ENCODE measurements at regions not wholly inside any gene's neighbourhood (a gene's known extent, or its start where the extent isn't known, plus 50 kb on each side); places are given as distances from the start of the nearest gene placed in this dataset.

DNA sequence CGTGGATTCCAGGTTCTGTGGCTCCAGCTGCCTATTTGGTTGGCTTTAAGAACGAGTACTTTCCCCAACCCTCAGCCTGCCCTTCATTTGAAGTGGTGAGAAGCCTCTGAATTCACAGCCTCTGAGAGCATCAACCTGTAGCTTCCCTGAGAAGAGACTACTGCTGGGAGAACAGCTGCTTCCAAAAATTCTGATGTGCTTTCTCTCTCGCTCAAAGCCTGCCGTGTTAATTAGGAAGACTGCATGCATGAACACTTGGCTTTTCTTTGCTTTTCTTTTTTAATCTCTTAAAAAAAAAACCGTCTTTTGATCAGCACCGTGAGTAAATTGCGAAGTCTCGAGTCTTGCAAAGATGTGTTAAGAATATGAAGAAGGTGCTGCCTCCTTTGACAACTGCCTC is 153.4 kb upstream of the MAP1B start:
- DNase-seq = peak; percentile 47

- DNase-seq = peak; percentile 65
These were observed 152.9 kb upstream of the MAP1B start for GRCh38 chr5:71954329-71954728.

DNA sequence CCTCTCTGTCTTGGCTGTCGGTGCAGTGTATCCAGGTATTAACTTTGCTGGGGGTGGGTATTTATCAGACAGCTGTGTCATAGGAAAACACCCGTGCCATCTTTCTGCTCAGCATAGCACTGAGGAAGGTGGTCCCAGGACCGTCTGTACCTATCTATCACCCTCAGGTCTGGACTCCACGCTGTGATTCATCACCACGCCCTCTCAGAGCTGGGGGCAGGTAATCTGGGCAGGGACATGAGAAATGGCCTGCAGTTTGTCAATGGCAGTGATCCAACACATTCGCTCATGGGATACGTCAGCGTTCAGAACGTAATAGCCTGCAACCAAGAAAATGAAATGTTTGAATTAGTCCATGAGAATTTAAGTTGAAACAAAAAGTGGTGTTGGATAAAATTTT is 151.6 kb upstream of the MAP1B start:
- DNase-seq = peak; percentile 98

DNA sequence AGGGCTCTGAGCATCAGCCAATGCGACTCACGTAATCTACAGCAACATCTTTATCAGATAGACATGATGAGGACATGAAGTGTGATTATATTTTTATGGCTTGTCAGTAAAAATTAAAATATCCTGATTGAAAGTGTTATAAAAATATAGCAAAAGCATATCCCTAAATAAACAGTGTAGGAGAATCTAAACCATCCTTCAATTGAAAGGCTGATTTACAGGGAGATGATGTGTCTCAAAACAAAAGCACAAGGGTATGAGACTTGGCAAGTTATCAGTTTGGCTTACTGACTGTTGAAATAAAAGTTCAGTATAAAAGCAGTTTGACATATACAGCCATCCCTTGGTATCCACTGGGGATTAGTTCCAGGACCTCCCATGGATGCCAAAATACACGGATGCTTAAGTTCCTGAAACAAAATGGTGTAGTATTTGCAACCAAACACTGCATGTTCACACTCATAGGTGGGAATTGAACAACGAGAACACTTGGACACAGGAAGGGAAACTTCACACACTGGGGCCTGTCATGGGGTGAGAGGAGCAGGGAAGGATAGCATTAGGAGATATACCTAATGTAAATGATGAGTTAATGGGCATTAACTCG is 149.9 kb upstream of the MAP1B start:
- peak; percentile 80 for DNase-seq

DNA sequence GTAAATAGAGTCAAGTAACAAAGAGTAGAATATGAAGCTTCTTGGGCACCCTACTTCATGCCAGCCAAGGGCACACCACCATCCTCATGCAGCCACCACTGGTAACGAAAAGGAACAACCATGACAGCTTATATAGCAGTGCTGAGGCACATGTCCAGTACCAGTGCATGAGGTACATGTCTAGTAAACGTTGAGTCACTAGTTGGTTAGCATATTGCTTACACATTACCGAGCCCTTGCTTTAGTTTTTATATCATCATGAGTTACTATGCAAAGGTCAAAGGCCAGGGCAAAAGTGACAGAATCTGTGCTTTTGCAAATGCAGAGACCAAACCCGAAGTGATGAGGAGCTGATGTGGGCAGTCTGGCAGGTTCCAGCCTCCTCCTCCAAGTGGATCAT is 147.1 kb upstream of the MAP1B start:
- DNase-seq = no peak

GRCh38 chr5:71961786-71962185 is 145.5 kb upstream of the MAP1B start:
- no peak for DNase-seq

- peak; percentile 28 for DNase-seq
These were observed 137.8 kb upstream of the MAP1B start for GRCh38 chr5:71969460-71969859.

DNA sequence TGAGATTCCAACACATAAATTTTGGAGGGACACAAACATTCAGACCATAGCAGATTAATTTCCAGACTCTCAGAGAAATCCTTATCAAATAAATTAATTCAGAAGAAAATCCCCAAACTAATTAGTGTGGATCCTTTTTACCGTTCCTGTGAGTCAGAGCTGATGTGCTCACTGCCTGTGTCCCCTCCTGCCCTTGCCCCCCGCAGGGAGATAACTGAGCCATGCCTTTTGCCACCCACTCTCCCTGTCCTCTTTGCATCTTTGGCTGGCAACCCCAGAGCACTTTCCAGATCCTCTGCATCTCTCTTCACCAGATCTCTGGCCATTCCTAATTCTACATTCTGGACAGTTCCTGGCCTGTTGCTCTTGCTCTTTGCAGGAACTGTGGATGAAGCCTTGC is 135.4 kb upstream of the MAP1B start:
- DNase-seq = no peak

- DNase-seq = no peak
These were observed 134.3 kb upstream of the MAP1B start for GRCh38 chr5:71972777-71973473.

GRCh38 chr5:71973563-71973962 is 133.7 kb upstream of the MAP1B start:
- no peak for DNase-seq

- no peak for DNase-seq
These were observed 133.1 kb upstream of the MAP1B start for GRCh38 chr5:71974165-71974564.

DNA sequence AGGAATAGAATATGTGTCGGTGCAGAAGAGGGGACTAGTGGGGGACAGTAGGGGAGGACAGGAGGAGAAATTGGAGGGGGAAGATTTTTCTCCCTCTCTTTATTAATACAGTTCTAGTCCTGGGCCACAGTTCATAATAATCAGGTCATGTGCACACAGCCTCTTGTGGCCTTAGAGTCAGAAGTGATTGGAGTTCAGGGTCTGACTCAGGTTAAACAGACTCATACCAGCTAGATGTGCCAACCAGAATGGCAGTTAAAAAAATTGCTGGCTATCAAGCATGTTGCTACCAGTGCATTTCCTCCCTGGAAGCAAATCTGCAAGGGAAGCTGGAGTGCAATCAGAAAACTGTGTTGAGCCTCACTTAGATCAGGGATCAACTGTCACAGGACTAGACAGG is 132.7 kb upstream of the MAP1B start:
- peak; percentile 56 for DNase-seq

DNA sequence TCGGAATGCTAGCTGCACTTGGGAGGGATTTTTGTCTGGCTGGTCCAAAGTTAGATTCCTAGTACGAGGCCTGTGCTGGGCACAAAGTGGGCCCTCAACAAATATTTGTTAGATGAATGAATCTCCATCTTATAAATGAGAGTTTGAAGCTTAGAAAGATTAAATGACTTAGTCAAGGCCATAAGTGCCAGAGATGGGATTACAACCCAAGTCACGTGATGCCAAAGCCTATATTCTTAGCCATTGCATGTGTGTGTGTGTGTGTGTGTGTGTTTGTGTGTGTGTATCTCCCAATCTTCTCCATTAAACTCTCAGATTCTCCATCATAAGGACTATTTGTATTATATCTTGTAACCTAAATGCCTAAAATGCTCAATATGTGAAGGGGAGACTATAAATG is 130.8 kb upstream of the MAP1B start:
- DNase-seq = no peak

DNA sequence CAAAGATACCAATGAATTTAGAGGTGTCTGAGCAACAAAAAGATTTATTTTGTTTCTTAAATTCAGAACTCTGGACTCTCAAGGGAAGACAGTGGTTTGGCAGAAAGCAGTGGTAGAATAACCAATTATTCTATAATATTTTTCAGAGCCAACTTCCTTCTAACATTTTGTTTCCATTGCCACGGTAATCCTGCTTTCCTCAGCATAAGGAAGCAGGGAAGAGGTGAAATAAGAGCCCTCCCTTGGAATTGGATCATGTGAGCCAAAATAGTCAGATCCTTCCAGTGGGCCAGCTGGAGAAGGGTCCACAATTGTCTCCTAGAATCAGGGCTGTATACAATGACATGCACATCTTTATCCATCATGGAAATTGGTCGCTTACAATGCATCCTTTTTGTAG is 130.0 kb upstream of the MAP1B start:
- DNase-seq = no peak

- DNase-seq = no peak
These were observed 129.1 kb upstream of the MAP1B start for GRCh38 chr5:71978216-71978615.

DNA sequence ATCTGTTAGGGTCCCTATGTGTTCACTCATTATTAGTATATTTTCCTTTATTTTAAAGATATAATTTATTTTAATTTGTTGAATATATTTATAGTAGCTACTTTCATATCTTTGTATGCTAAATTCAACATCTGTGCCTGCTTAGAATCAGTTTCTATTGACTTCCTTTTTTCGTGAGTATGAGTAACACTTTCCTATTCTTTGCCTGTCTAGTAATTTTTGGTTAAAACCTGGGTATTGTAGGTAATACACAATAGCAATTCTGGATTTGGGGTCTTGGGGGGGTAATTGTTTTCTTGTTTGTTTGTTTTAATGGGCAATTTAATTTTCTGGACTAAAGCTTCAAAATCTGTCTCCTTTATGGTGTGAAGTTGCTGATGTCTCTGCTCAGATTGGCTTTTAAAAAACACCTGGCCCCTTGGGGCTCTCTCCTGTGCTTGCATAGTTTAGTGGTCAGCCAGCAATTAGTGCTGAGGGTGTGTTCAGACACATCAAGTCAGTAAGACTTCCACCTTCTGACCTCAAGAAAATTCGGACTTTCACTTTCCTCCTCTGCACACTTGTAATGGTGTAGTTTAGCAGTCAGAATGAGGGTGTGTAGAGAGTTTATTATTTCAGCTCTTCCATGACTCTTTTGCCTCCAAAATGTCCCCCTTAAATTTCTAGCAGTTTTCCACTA is 124.4 kb upstream of the MAP1B start:
- DNase-seq = no peak

DNA sequence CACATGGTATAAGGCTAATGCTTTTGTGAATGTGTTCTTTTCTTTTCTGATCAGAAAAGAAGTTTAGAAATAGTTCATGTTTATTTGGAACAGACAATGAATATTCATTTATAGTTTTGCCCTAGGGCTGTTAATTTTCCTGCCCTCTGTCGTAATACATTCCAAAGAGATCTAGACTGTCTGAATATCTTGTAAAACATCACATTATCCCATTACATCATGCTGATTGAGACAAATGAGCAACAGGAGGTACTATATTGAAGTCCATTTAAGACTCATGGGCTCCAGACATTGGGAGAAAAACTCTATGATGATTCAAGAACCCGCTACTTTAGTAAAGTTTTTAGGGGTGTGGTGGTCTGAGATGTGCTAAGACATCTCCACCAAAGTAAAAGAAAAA is 121.2 kb upstream of the MAP1B start:
- DNase-seq = no peak

- DNase-seq = no peak
These were observed 118.5 kb upstream of the MAP1B start for GRCh38 chr5:71988808-71989207.

DNA sequence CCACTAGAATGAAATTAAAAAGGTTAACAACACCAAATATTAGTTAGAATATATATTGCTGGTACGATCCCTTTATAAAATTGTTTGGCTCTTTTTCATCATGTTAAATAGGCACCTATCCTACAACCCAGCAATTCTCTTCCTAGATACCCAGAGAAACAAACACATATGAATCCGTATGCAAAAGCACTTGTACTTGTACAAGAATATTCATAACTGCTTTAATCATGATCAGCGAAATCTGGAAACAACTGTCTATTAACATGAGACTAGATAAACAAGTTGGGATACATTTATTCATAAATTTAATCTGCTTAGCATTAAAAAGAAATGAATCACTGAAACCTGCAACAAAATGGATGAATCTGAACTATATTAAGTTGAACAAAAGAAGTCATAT is 113.7 kb upstream of the MAP1B start:
- no peak for DNase-seq

DNA sequence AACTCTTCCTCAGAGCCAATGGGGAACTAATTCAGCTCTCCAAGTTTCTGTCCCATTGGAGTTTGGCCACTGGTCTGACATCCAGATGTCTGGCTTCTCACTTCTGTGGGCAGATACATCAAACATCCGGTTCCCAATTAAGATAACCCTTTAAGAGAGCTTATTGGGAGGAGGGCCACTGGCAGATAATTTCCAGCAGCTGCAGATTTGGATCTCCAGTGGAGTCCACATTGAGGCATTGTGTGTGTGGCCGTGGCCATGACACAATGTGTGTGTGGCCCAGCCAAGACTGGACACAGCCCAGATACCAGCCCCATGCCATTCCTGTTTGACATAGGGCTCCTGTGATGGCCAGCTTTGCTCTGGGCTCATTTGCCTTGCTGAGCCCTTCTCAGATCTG is 110.5 kb upstream of the MAP1B start:
- no peak for DNase-seq

GRCh38 chr5:71998746-71999145 is 108.5 kb upstream of the MAP1B start:
- no peak for DNase-seq

- no peak for DNase-seq
These were observed 106.6 kb upstream of the MAP1B start for GRCh38 chr5:72000707-72001106.

GRCh38 chr5:72005671-72006070 is 101.6 kb upstream of the MAP1B start:
- DNase-seq = peak; percentile 93

GRCh38 chr5:72006361-72006760 is 100.9 kb upstream of the MAP1B start:
- peak; percentile 35 for DNase-seq
